PC-3 (cell line): ENCODE measurements at regions not wholly inside any gene's neighbourhood (a gene's known extent, or its start where the extent isn't known, plus 50 kb on each side); places are given as distances from the start of the nearest gene placed in this dataset.
"Not testable (repeated sequence)": the region's sequence is repeated elsewhere in the genome, so short reads cannot be mapped to it uniquely, and the experiment has no call there.

ENCODE experiments used
- EZH2 ChIP-seq: fragments of 300-600 bp; sonication (generic); IDR thresholded peaks from one replicate; pipeline ENCODE4 v1.6.1; 2017; ENCODE audit warnings: antibody characterized with exemption, mild to moderate bottlenecking, low read length; ENCODE audit not compliant: unreplicated experiment
- EZH2phosphoT487 ChIP-seq: fragments of 300-600 bp; sonication (generic); IDR thresholded peaks from 2 replicates; pipeline ENCODE4 v1.6.1; 2018; ENCODE audit warnings: mild to moderate bottlenecking, antibody characterized with exemption, low read length, borderline replicate concordance
- TF ChIP-seq, protein P1 (sequence below): fragments of 300-600 bp; sonication (generic); conservative IDR thresholded peaks from 2 replicates; pipeline ENCODE4 v1.5.1; 2017; ENCODE audit warnings: antibody characterized with exemption, low read depth, mild to moderate bottlenecking, low read length

DNA sequence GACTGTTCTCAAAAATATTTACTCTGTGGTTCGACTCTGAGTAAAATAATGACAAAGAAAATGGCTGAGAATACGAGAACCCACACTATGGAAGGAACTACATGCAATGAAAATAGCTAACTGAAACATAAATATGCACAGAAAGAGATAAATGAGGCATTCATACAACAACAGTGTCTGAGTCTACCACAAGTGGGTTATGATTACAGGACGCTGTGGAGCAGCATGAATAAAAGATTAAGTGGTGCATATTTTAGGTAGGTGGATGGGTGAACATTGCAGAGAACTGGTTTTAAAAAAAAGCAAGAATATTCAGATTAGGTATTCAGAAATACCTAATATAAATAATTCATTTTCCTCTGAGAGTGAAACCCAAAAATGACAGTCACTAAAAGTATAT, 93.9 kb upstream of the TRIM77 start:
- TF ChIP-seq, protein P1, sequence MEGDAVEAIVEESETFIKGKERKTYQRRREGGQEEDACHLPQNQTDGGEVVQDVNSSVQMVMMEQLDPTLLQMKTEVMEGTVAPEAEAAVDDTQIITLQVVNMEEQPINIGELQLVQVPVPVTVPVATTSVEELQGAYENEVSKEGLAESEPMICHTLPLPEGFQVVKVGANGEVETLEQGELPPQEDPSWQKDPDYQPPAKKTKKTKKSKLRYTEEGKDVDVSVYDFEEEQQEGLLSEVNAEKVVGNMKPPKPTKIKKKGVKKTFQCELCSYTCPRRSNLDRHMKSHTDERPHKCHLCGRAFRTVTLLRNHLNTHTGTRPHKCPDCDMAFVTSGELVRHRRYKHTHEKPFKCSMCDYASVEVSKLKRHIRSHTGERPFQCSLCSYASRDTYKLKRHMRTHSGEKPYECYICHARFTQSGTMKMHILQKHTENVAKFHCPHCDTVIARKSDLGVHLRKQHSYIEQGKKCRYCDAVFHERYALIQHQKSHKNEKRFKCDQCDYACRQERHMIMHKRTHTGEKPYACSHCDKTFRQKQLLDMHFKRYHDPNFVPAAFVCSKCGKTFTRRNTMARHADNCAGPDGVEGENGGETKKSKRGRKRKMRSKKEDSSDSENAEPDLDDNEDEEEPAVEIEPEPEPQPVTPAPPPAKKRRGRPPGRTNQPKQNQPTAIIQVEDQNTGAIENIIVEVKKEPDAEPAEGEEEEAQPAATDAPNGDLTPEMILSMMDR: not testable (repeated sequence)
- not testable (repeated sequence) for TF ChIP-seq EZH2, EZH2phosphoT487
